IMR-90 (cell line): ENCODE measurements at regions not wholly inside any gene's neighbourhood (a gene's known extent, or its start where the extent isn't known, plus 50 kb on each side); places are given as distances from the start of the nearest gene placed in this dataset.

Experiments used
- BHLHE40 ChIP-seq: fragments of 150-350 bp; IDR thresholded peaks from 2 replicates; pipeline ENCODE4 v1.6.1; 2016; ENCODE audit warnings: mild to moderate bottlenecking, low read depth, low read length
- CEBPB ChIP-seq: IDR thresholded peaks from 2 replicates; pipeline ENCODE4 v1.6.1; 2012; ENCODE audit warnings: low read depth, low read length, improper control_type of control experiment
- CHD1 ChIP-seq: IDR thresholded peaks from 2 replicates; pipeline ENCODE4 v1.6.1; 2012; ENCODE audit warnings: low read depth, low read length, improper control_type of control experiment
- CTCF ChIP-seq: conservative IDR thresholded peaks from 2 replicates; pipeline ENCODE4 v1.5.1; 2012; ENCODE audit warnings: mild to moderate bottlenecking, low read depth, low read length, improper control_type of control experiment
- MAZ ChIP-seq: IDR thresholded peaks from 2 replicates; pipeline ENCODE4 v1.6.1; 2012; ENCODE audit warnings: low read depth, mild to moderate bottlenecking, low read length, improper control_type of control experiment, moderate library complexity, borderline replicate concordance
- MXI1 ChIP-seq: IDR thresholded peaks from 2 replicates; pipeline ENCODE4 v1.6.1; 2012; ENCODE audit warnings: low read depth, mild to moderate bottlenecking, low read length, moderate library complexity, borderline replicate concordance
- POLR2A ChIP-seq: IDR thresholded peaks from 2 replicates; pipeline ENCODE4 v1.6.1; 2012; ENCODE audit warnings: mild to moderate bottlenecking, low read depth, low read length
- RAD21 ChIP-seq: IDR thresholded peaks from 2 replicates; pipeline ENCODE4 v1.6.1; 2012; ENCODE audit warnings: low read length, improper control_type of control experiment
- RFX5 ChIP-seq: IDR thresholded peaks from 2 replicates; pipeline ENCODE4 v1.8.0; 2012; ENCODE audit warnings: low read depth, mild to moderate bottlenecking, low read length, moderate library complexity
- SMC3 ChIP-seq: fragments of 150-350 bp; IDR thresholded peaks from 2 replicates; pipeline ENCODE4 v1.6.1; 2016; ENCODE audit warnings: low read depth, mild to moderate bottlenecking, antibody characterized with exemption, low read length, moderate library complexity

GRCh38 chr15:62901087-62901486 is 141.5 kb upstream of the TPM1 start:
- TF ChIP-seq CTCF (no peak), POLR2A (no peak), SMC3 (no peak), CHD1 (no peak), CEBPB (no peak), MXI1 (no peak), RFX5 (no peak), RAD21 (no peak), BHLHE40 (no peak), MAZ (no peak)
